ENCODE measurements at regions not wholly inside any gene's neighbourhood (a gene's known extent, or its start where the extent isn't known, plus 50 kb on each side); places are given as distances from the start of the nearest gene placed in this dataset.
A peak's percentile ranks its signal among the peaks of the same experiment; 100 is the strongest.

- no peak for TF ChIP-seq CTCF (IDR thresholded peaks at IDR 0.05; ENCODE audit: low read depth, low read length)
- Histone ChIP-seq H3K27ac (no peak overlapping the region), H3K4me3 (ENCODE audit: low read depth, low read length) (no peak overlapping the region), H3K27me3 (ENCODE audit: insufficient read depth, low read depth, severe bottlenecking) (no peaks in the 10 kb centered on the region), H3K9me3 (ENCODE audit: severe bottlenecking) (no peaks in the 10 kb centered on the region), H3K36me3 (no peaks in the 10 kb centered on the region)
- no peak for DNase-seq
Measured at GRCh38 chr5:145510324-145510723, 324.8 kb downstream of the PRELID2 start.

GRCh38 chr5:145509336-145510136 lies 325.6 kb downstream of the PRELID2 start:
- Histone ChIP-seq H3K36me3 (no peaks in the 10 kb centered on the region), H3K27ac (no peak overlapping the region), H3K9me3 (ENCODE audit: severe bottlenecking) (no peaks in the 10 kb centered on the region), H3K4me3 (ENCODE audit: low read depth, low read length) (no peak overlapping the region), H3K27me3 (ENCODE audit: insufficient read depth, low read depth, severe bottlenecking) (no peaks in the 10 kb centered on the region)
- no peak for DNase-seq
- no peak for TF ChIP-seq CTCF (IDR thresholded peaks at IDR 0.05; ENCODE audit: low read depth, low read length)

- H3K27me3 ChIP-seq (ENCODE audit: insufficient read depth, low read depth, severe bottlenecking): no peaks in the 10 kb centered on the region
Measured at GRCh38 chr5:145506185-145506850, 328.8 kb downstream of the PRELID2 start.

GRCh38 chr5:145502906-145503305 lies 332.2 kb downstream of the PRELID2 start:
- DNase-seq: no peak
- no peak overlapping the region for H3K4me3 ChIP-seq (ENCODE audit: low read depth, low read length)
- H3K27ac ChIP-seq: no peak overlapping the region
- H3K27me3 ChIP-seq (ENCODE audit: insufficient read depth, low read depth, severe bottlenecking): no peaks in the 10 kb centered on the region
- no peaks in the 10 kb centered on the region for H3K9me3 ChIP-seq (ENCODE audit: severe bottlenecking)
- no peak for TF ChIP-seq CTCF (IDR thresholded peaks at IDR 0.05; ENCODE audit: low read depth, low read length)
- no peaks in the 10 kb centered on the region for H3K36me3 ChIP-seq

More at GRCh38 chr5:145506185-145506850, 328.8 kb downstream of the PRELID2 start:
- H3K9me3 ChIP-seq (ENCODE audit: severe bottlenecking): no peaks in the 10 kb centered on the region
- H3K36me3 ChIP-seq: no peaks in the 10 kb centered on the region
- 0 out of 2 replicates have a peak overlapping the region, but pooled peaks have one; percentile 21 for H3K27ac ChIP-seq
- no peak overlapping the region for H3K4me3 ChIP-seq (ENCODE audit: low read depth, low read length)
- peak; percentile 35 for DNase-seq
- no peak for TF ChIP-seq CTCF (IDR thresholded peaks at IDR 0.05; ENCODE audit: low read depth, low read length)

- Histone ChIP-seq H3K36me3 (no peaks in the 10 kb centered on the region), H3K27ac (no peak overlapping the region), H3K4me3 (ENCODE audit: low read depth, low read length) (no peak overlapping the region), H3K9me3 (ENCODE audit: severe bottlenecking) (no peaks in the 10 kb centered on the region), H3K27me3 (ENCODE audit: insufficient read depth, low read depth, severe bottlenecking) (no peaks in the 10 kb centered on the region)
- DNase-seq: no peak
- TF ChIP-seq CTCF (IDR thresholded peaks at IDR 0.05; ENCODE audit: low read depth, low read length): no peak
Measured at GRCh38 chr5:145500710-145501109, 334.4 kb downstream of the PRELID2 start.
